HepG2 (cell line): ENCODE measurements at regions not wholly inside any gene's neighbourhood (a gene's known extent, or its start where the extent isn't known, plus 50 kb on each side); places are given as distances from the start of the nearest gene placed in this dataset.

ENCODE experiments used
- EP300 ChIP-seq, 3 experiments: sonication (generic) in 1 of 3; formaldehyde crosslinking in 1 of 3; IDR thresholded peaks; 2 replicates each; pipeline versions ENCODE4 v1.5.1 to v1.6.1; 2011 to 2020; ENCODE audit warnings: low read depth in 2 of 3, low read length in 2 of 3, borderline replicate concordance in 1 of 3, improper control_type of control experiment in 1 of 3, mild to moderate bottlenecking in 1 of 3, missing genetic modification reagents in 1 of 3, moderate library complexity in 1 of 3
- GABPB1 ChIP-seq: IDR thresholded peaks from 2 replicates; pipeline ENCODE4 v1.6.1; 2016; ENCODE audit warnings: mild to moderate bottlenecking, missing genetic modification reagents, moderate library complexity, missing compliant biosample characterization
- NR2C2 ChIP-seq: sonication (generic); formaldehyde crosslinking; IDR thresholded peaks from 2 replicates; pipeline ENCODE4 v1.4.0; 2020; ENCODE audit warnings: missing genetic modification reagents, mild to moderate bottlenecking, moderate library complexity, borderline replicate concordance
- POLR2AphosphoS5 ChIP-seq: IDR thresholded peaks from 2 replicates; pipeline ENCODE4 v1.6.1; 2012; ENCODE audit warnings: low read depth, low read length
- ZFP36 ChIP-seq: fragments of 150-350 bp; IDR thresholded peaks from 2 replicates; pipeline ENCODE4 v1.6.1; 2018; ENCODE audit warnings: borderline replicate concordance, low read length, low read depth; ENCODE audit not compliant: partially characterized antibody
- ZNF710 ChIP-seq: sonication (generic); formaldehyde crosslinking; IDR thresholded peaks from 2 replicates; pipeline ENCODE4 v1.5.0; 2020; ENCODE audit warnings: mild to moderate bottlenecking, missing genetic modification reagents, borderline replicate concordance
- TF ChIP-seq, protein P1 (sequence below): sonication (generic); formaldehyde crosslinking; IDR thresholded peaks from 2 replicates; pipeline ENCODE4 v1.4.0; 2020; ENCODE audit warnings: missing genetic modification reagents
- TF ChIP-seq, protein P2 (sequence below): sonication (generic); formaldehyde crosslinking; IDR thresholded peaks from 2 replicates; pipeline ENCODE4 v1.5.0; 2020; ENCODE audit warnings: mild to moderate bottlenecking, missing genetic modification reagents, moderate library complexity

- TF ChIP-seq EP300 (IDR thresholded peaks at IDR 0.05; ENCODE audit: low read depth in 2 of 2, low read length in 2 of 2) = no peak
- no peak for TF ChIP-seq EP300 (CRISPR knock-in tag; IDR thresholded peaks at IDR 0.05; ENCODE audit: borderline replicate concordance)
- TF ChIP-seq, protein P1, sequence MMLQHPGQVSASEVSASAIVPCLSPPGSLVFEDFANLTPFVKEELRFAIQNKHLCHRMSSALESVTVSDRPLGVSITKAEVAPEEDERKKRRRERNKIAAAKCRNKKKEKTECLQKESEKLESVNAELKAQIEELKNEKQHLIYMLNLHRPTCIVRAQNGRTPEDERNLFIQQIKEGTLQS (CRISPR knock-in tag) = no peak
- no peak for TF ChIP-seq ZNF710 (CRISPR knock-in tag)
- TF ChIP-seq, protein P2, sequence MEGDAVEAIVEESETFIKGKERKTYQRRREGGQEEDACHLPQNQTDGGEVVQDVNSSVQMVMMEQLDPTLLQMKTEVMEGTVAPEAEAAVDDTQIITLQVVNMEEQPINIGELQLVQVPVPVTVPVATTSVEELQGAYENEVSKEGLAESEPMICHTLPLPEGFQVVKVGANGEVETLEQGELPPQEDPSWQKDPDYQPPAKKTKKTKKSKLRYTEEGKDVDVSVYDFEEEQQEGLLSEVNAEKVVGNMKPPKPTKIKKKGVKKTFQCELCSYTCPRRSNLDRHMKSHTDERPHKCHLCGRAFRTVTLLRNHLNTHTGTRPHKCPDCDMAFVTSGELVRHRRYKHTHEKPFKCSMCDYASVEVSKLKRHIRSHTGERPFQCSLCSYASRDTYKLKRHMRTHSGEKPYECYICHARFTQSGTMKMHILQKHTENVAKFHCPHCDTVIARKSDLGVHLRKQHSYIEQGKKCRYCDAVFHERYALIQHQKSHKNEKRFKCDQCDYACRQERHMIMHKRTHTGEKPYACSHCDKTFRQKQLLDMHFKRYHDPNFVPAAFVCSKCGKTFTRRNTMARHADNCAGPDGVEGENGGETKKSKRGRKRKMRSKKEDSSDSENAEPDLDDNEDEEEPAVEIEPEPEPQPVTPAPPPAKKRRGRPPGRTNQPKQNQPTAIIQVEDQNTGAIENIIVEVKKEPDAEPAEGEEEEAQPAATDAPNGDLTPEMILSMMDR (CRISPR knock-in tag) = no peak
- TF ChIP-seq NR2C2 (CRISPR knock-in tag) = no peak
- TF ChIP-seq POLR2AphosphoS5 = no peak
- no peak for TF ChIP-seq ZFP36
- no peak for TF ChIP-seq GABPB1
Observed at GRCh38 chr6:18674346-18674745, 287.2 kb downstream of the RNF144B start.
